KBM-7 (cell line): ENCODE measurements at regions not wholly inside any gene's neighbourhood (a gene's known extent, or its start where the extent isn't known, plus 50 kb on each side); places are given as distances from the start of the nearest gene placed in this dataset.
A peak's percentile ranks its signal among the peaks of the same experiment; 100 is the strongest.
"Not testable (repeated sequence)": the region's sequence is repeated elsewhere in the genome, so short reads cannot be mapped to it uniquely, and the experiment has no call there.

Source experiments
- DNase-seq: peaks from one replicate; pipeline ENCODE4 v3.0.0-alpha.2; 2015
- in situ Hi-C: fragments of 300-500 bp; cut with MboI; formaldehyde crosslinking; loops from 2 replicates; pipeline ENCODE4 v1.14.3; 2020; ENCODE audit warnings: low sequenced_read_pairs, low pct_unique_long_range_greater_than_20kb, mixed read lengths

- DNase-seq, result no peak
- in situ Hi-C loops, result no loop called here
Observed at GRCh38 chr4:3607690-3608552, 75.7 kb upstream of the LRPAP1 start.

GRCh38 chr4:3606850-3607249, 74.6 kb upstream of the LRPAP1 start:
- peak; percentile 4 for DNase-seq
- in situ Hi-C loops, result not testable (repeated sequence)

GRCh38 chr4:3606271-3606670, 74.0 kb upstream of the LRPAP1 start:
- DNase-seq, in situ Hi-C loops: not testable (repeated sequence)

- in situ Hi-C loops, result no loop called here
- no peak for DNase-seq
Observed at GRCh38 chr4:3605491-3605890, 73.3 kb upstream of the LRPAP1 start.

- in situ Hi-C loops, result not testable (repeated sequence)
Observed at GRCh38 chr4:3602886-3603645, 70.8 kb upstream of the LRPAP1 start.

GRCh38 chr4:3601992-3602391, 69.8 kb upstream of the LRPAP1 start:
- in situ Hi-C loops, result no loop called here
- no peak for DNase-seq

More at GRCh38 chr4:3602886-3603645, 70.8 kb upstream of the LRPAP1 start:
- not testable (repeated sequence) for DNase-seq

GRCh38 chr4:3601108-3601690, 69.0 kb upstream of the LRPAP1 start:
- in situ Hi-C loops, DNase-seq: not testable (repeated sequence)

- in situ Hi-C loops, result no loop called here
- no peak for DNase-seq
Observed at GRCh38 chr4:3599951-3600350, 67.7 kb upstream of the LRPAP1 start.

GRCh38 chr4:3598695-3599227, 66.5 kb upstream of the LRPAP1 start:
- DNase-seq, result no peak
- in situ Hi-C loops, result no loop called here

GRCh38 chr4:3597896-3598505, 65.8 kb upstream of the LRPAP1 start:
- in situ Hi-C loops, DNase-seq: not testable (repeated sequence)

GRCh38 chr4:3596957-3597733, 64.9 kb upstream of the LRPAP1 start:
- in situ Hi-C loops, DNase-seq: not testable (repeated sequence)

GRCh38 chr4:3595627-3596291, 63.5 kb upstream of the LRPAP1 start:
- in situ Hi-C loops, DNase-seq: not testable (repeated sequence)

- in situ Hi-C loops, DNase-seq: not testable (repeated sequence)
Observed at GRCh38 chr4:3594751-3595150, 62.5 kb upstream of the LRPAP1 start.

GRCh38 chr4:3589946-3590924, 58.0 kb upstream of the LRPAP1 start:
- in situ Hi-C loops, result not testable (repeated sequence)
- peak; percentile 46 for DNase-seq

- DNase-seq, in situ Hi-C loops: not testable (repeated sequence)
Observed at GRCh38 chr4:3589379-3589778, 57.2 kb upstream of the LRPAP1 start.

GRCh38 chr4:3588517-3589194, 56.4 kb upstream of the LRPAP1 start:
- in situ Hi-C loops, DNase-seq: not testable (repeated sequence)
